Neural progenitor cell (in vitro differentiated cells): ENCODE measurements at regions not wholly inside any gene's neighbourhood (a gene's known extent, or its start where the extent isn't known, plus 50 kb on each side); places are given as distances from the start of the nearest gene placed in this dataset.

ENCODE experiments used
- CTCF ChIP-seq: fragments of 200-600 bp; sonication (generic); IDR thresholded peaks from 2 replicates; pipeline ENCODE4 v1.5.1; 2017; ENCODE audit warnings: antibody characterized with exemption, mild to moderate bottlenecking
- EZH2 ChIP-seq: fragments of 200-600 bp; sonication (generic); IDR thresholded peaks from 2 replicates; pipeline ENCODE4 v1.6.1; 2017; ENCODE audit warnings: antibody characterized with exemption, mild to moderate bottlenecking, moderate library complexity

GRCh38 chr1:117751321-117751720 is 145.5 kb downstream of the TENT5C start:
- TF ChIP-seq CTCF (no peak), EZH2 (no peak)
